GM12875 (cell line): ENCODE measurements at regions not wholly inside any gene's neighbourhood (a gene's known extent, or its start where the extent isn't known, plus 50 kb on each side); places are given as distances from the start of the nearest gene placed in this dataset.

ENCODE experiments used
- H3K4me3 ChIP-seq: one replicate; pipeline ENCODE4 v1.5.1; 2011; ENCODE audit warnings: low read depth, low read length, control low read depth
- CTCF ChIP-seq: IDR thresholded peaks from 2 replicates; pipeline ENCODE4 v1.5.1; 2011; ENCODE audit warnings: low read depth, mild to moderate bottlenecking, control low read depth, inconsistent platforms, low read length, moderate library complexity, borderline replicate concordance; ENCODE audit not compliant: insufficient read depth

GRCh38 chr14:96960598-96961116 is 163.5 kb downstream of the VRK1 start:
- no peak for TF ChIP-seq CTCF
- H3K4me3 ChIP-seq, result no peak overlapping the region

GRCh38 chr14:96961895-96962294 is 164.7 kb downstream of the VRK1 start:
- no peak overlapping the region for H3K4me3 ChIP-seq
- TF ChIP-seq CTCF, result no peak

- no peak overlapping the region for H3K4me3 ChIP-seq
- no peak for TF ChIP-seq CTCF
Measured at GRCh38 chr14:96962337-96962736, 165.2 kb downstream of the VRK1 start.

GRCh38 chr14:96964726-96965415 is 167.7 kb downstream of the VRK1 start:
- no peak for TF ChIP-seq CTCF
- H3K4me3 ChIP-seq, result no peak overlapping the region

GRCh38 chr14:96965885-96966595 is 168.9 kb downstream of the VRK1 start:
- no peak overlapping the region for H3K4me3 ChIP-seq
- no peak for TF ChIP-seq CTCF

GRCh38 chr14:96975116-96975515 is 177.9 kb downstream of the VRK1 start:
- no peak overlapping the region for H3K4me3 ChIP-seq
- no peak for TF ChIP-seq CTCF
